ENCODE measurements at regions not wholly inside any gene's neighbourhood (a gene's known extent, or its start where the extent isn't known, plus 50 kb on each side); places are given as distances from the start of the nearest gene placed in this dataset.
"Not testable (repeated sequence)": the region's sequence is repeated elsewhere in the genome, so short reads cannot be mapped to it uniquely, and the experiment has no call there.

GRCh38 chr13:60887711-60888110 is 490.7 kb downstream of the TDRD3 start:
- DNase-seq: no peak

DNA sequence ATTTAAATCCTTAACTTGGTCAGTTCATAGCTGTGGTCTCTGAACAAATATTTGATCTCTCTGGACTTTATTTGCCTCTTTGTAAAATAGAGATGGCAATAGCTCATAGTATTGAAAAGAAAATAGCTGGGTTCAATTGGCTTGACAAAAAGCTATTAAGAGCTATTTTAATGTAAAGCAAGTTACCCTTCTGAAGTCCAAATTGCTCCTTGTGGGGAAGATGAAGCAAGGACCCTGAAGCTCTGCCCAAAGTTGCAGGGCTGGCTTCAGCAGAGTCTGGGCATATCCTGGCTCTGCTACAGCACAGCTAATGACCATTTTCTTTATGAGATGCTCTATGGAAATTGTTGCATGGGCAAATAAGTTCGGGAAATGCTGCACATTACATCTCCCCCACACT is 484.5 kb downstream of the TDRD3 start:
- DNase-seq: no peak

GRCh38 chr13:60873116-60873515 is 476.1 kb downstream of the TDRD3 start:
- DNase-seq: no peak

GRCh38 chr13:60869941-60870613 is 473.1 kb downstream of the TDRD3 start:
- DNase-seq: no peak

- DNase-seq: no peak
Measured at GRCh38 chr13:60869225-60869624, 472.2 kb downstream of the TDRD3 start.

DNA sequence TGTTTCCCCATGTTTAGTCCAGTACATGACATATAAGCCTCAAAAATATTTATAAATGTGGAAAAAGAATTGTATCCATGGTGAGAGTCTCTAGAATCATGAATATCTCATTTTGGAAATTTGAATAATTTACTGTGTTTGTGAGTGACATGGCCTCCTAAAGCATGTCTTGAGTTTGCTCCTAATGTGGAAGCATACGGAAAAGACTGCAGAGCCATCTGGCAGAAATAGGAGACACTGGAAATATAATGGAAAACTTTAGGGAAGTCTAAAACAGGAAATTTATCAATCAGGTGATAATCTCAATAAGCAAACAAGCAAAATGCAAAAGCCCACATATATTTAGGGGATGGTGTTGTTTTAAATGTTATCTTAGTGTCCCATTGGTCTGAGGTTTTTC is 465.0 kb downstream of the TDRD3 start:
- no peak for DNase-seq

- no peak for DNase-seq
Measured at GRCh38 chr13:60857698-60858097, 460.7 kb downstream of the TDRD3 start.

DNA sequence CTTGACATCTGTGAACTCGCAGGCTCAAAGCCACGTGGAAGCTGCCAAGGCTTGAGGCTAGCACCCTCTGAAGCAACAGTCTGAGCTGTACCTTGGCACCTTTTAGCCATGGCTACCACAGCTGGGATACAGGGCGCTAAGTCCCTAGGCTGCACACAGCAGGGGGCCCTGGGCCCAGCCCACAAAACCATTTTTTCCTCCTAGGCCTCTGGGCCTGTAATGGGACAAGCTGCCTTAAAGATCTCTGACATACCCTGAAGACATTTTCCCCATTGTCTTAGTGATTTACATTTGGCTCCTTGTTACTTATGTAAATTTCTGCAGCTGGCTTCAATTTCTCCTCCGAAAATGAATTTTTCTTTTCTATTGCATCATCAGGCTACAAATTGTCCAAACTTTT is 455.9 kb downstream of the TDRD3 start:
- DNase-seq: no peak

DNA sequence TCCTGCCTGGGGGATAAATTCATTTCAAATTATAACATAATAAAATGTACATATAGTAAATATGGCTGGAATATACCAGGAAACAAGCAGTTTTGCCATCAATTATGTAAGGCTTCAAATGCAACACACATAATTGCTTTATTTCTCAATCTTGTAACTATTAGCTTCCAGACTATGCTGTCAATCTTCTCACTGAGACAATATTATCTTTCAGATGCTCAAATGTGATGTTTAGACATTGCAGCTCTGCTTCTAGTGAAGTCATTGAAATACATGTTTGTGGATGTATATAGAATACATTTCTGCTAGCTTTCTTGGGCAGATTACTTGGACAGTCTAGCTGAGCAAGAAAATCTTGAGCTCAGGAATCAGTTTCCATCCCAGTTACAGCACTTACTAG is 454.4 kb downstream of the TDRD3 start:
- no peak for DNase-seq

GRCh38 chr13:60850526-60850925 is 453.5 kb downstream of the TDRD3 start:
- no peak for DNase-seq

DNA sequence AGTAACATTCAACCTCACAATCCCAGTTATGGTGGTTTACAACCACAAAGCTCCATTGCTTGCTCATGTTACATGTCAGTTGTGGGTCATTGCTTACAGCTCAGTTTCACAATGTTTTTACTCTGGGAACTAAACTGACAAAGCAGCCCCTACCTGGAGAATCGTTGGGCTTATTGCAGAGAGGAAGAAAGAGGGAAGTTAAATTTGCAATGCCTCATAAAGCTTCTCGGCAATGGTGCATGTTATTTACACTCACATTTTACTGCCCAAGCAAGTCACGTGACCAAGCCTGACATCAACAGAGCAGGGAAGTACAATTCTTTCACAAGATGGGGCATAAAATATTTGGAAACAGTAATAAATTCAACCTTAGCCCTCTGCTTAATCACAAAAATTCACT is 441.6 kb downstream of the TDRD3 start:
- DNase-seq: no peak

DNA sequence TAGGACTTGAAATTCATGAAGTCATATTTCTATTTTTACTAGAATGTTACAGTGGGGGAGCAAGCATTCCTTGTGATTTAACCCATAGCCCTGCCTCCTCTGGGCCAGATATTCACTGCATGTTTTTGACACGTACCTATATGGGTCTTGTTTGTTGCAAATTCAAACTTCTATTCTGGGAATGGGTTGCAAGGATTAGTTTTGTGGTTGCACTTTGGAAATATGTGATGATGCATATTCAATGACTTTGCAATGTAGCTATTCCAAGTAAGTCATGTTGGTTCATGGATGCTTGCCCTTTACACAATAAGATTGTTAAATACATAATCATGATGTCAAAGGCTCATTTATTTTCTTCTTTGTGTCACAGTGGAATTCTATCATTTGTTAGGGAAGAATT is 440.8 kb downstream of the TDRD3 start:
- no peak for DNase-seq

DNA sequence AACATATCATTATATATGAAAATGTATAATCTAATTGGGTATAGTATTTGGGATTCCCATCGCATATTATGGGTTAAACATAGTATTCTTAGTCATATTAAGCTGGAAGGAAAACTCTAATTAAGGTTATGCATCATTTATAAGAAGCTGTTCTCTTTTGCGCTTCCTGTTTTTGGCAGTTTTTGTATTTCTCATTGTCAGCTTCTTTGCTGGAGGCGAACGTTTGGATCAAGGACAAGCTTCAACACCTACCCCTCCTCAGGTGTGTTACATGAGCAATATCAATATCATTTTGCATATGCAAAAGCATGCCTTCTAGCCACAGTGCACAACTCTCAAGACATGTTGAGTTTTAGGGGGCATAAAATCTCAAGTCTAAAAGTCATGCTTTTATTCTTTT is 439.8 kb downstream of the TDRD3 start:
- DNase-seq: no peak

- no peak for DNase-seq
Measured at GRCh38 chr13:60811581-60811980, 414.6 kb downstream of the TDRD3 start.

GRCh38 chr13:60805640-60806039 is 408.6 kb downstream of the TDRD3 start:
- not testable (repeated sequence) for DNase-seq

GRCh38 chr13:60798503-60798902 is 401.5 kb downstream of the TDRD3 start:
- DNase-seq: no peak

- no peak for DNase-seq
Measured at GRCh38 chr13:60797112-60797511, 400.1 kb downstream of the TDRD3 start.

DNA sequence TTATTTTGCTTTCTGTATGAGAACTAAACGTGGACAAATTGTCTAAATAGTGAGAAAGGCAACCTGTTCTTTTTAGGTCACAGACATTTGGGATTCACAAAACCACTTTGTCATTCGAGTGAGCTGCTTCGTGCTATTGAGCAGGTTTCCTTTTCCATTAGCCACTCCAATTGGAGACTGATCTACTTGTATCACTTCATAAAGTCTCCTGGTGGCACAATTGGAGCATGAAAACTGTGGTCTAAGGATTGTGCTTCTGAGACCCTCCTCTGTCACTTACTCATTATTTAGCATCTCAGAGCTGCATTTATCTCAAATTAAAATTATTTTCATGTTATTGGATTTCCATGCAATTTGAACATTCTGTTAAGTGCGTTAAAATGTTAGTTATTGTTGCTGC is 397.7 kb downstream of the TDRD3 start:
- DNase-seq: no peak

GRCh38 chr13:60790620-60791019 is 393.6 kb downstream of the TDRD3 start:
- no peak for DNase-seq

- DNase-seq: no peak
Measured at GRCh38 chr13:60788156-60788829, 391.3 kb downstream of the TDRD3 start.

DNA sequence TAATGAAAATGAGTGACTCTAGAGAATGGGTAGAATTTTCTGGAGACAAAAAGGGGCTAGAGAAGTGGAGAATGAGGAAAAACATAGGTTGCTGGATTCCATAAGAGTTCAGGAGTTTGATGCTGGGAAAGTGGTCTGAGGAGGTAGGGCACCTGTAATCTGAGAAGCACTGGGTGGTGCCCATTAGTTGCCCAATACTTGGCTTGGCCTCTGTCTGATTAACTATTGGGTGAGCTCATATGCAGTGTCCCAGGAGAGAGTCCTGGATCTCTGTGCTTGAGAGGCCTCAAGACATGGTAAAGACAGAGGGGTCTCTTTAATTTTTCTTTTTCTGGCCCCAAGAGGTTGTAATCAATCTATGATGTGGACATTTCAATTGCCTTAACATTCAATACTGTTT is 390.1 kb downstream of the TDRD3 start:
- DNase-seq: no peak

DNA sequence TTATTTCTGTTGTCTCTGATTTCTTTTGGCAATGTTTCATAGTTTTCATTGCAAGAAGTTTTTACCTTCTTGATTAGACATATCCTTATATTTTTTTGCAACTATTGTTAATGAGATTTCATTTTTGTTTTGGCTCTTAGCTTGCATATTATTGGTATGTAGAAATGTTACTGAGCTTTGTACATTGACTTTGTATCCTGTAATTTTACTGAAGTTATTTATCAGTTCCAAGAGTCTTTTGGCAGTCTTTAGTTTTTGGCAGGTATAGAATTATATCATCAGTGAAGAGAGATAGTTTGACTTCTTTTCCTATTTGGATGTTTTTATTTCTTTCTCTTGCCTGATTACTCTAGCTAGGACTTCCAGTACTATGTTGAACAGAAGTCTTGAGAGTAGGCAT is 375.7 kb downstream of the TDRD3 start:
- DNase-seq: no peak

DNA sequence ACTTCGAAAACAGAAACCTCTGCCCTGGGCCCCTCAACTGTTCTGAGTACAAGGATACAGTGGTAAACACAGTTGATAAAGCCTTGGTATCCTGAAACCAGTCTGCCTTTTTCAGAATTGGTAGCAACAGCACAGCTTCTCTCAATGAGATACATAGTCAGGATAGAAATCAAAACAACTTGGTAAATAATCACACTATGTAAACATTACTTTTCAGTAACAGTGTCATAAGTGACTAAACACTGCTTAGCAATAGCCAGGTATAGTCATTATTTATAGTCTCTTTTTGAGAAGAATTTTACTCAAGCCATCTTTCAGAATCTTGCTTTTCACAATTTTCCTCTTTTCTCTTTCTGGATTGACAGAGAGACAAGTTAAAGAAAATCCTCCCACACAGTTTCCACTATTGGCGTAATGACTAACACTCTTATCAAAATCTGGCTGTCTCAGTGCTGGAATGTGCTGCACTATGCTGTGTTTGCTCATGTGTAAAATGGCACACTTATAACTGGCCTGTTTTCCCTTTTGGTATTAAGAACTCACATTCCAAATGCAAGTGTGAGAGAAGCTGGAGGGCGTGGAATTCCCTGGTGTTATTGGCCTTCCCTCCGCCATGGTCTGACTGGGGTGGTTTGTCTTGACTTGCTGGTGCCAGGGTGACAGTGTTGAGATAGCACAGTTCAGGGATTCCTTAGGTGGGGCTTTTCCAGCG is 368.8 kb downstream of the TDRD3 start:
- DNase-seq: no peak

- no peak for DNase-seq
Measured at GRCh38 chr13:60759499-60759898, 362.5 kb downstream of the TDRD3 start.
